H1 (cell line): ENCODE measurements at regions not wholly inside any gene's neighbourhood (a gene's known extent, or its start where the extent isn't known, plus 50 kb on each side); places are given as distances from the start of the nearest gene placed in this dataset.

Source experiments
- JUN ChIP-seq: IDR thresholded peaks from 2 replicates; pipeline ENCODE4 v1.6.1; 2011; ENCODE audit warnings: low read depth, mild to moderate bottlenecking, improper control_type of control experiment, low read length
- POU5F1 ChIP-seq: IDR thresholded peaks from 2 replicates; pipeline ENCODE4 v1.6.1; 2011; ENCODE audit warnings: low read depth, mild to moderate bottlenecking, low read length, moderate library complexity
- RAD21 ChIP-seq, 2 experiments: IDR thresholded peaks in 1 of 2; conservative IDR thresholded peaks in 1 of 2; 2 replicates each; pipeline ENCODE4 v1.6.1; 2011; ENCODE audit warnings: low read depth in 2 of 2, low read length in 2 of 2, improper control_type of control experiment in 1 of 2, inconsistent platforms in 1 of 2, mild to moderate bottlenecking in 1 of 2, moderate library complexity in 1 of 2
- SIN3A ChIP-seq, 2 experiments: IDR thresholded peaks in 1 of 2; conservative IDR thresholded peaks in 1 of 2; 2 replicates each; pipeline ENCODE4 v1.6.1; 2011 to 2012; ENCODE audit warnings: low read length in 2 of 2, improper control_type of control experiment in 1 of 2, low read depth in 1 of 2, mild to moderate bottlenecking in 1 of 2
- SP4 ChIP-seq: IDR thresholded peaks from 2 replicates; pipeline ENCODE4 v1.6.1; 2012; ENCODE audit warnings: low read length, inconsistent platforms
- TBP ChIP-seq: IDR thresholded peaks from 2 replicates; pipeline ENCODE4 v1.6.1; 2011; ENCODE audit warnings: low read depth, low read length, improper control_type of control experiment
- TCF12 ChIP-seq: IDR thresholded peaks from 2 replicates; pipeline ENCODE4 v1.6.1; 2011; ENCODE audit warnings: low read depth, mild to moderate bottlenecking, low read length

DNA sequence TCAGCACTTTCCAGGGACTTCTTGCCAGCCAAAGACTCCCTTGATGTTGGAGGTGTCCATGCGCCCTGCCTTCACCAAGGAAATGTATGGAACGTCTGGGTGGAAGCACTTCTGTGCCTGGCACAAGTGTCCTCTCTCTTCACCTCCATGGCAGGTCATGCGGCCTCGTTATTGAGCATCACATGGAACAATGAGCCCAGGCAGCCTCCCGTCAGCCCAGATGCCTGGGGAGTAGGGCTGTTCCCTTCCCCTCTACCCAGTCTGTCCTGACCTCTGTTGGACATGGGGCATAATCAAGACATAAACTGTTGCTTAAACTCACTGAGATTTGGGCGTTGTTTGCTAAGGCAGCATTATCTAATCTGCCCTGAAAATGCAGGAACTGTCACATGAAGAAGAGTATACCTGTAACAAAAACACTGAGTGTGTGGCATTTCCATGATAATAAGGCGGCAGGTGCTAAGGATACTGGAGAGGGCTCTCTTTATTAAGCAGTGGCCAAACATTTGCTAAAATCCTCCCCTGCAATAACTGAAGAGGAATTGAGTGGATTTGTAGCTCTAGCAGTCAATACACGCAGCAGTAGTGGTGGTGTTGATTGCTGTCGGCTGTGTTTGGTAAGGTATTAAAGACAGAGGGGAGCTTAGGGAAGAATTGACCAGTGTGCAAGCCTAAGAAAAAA lies 338.2 kb upstream of the ATP10A start (continued):
- TF ChIP-seq SIN3A (conservative IDR thresholded peaks at IDR 0.05 in 1 of 2, IDR thresholded peaks at IDR 0.05 in 1 of 2; ENCODE audit: low read depth in 1 of 2, low read length in 2 of 2) (peak in 1 of 2 experiments; percentile 43; a peak in 1 of 4 replicates), JUN (no peak), RAD21 (IDR thresholded peaks at IDR 0.05 in 1 of 2, conservative IDR thresholded peaks at IDR 0.05 in 1 of 2; ENCODE audit: low read depth in 2 of 2, low read length in 2 of 2) (no peak), SP4 (no peak), TCF12 (0 out of 2 replicates have a peak, but pooled peaks have one; percentile 77), TBP (no peak), POU5F1 (peak; percentile 67; the same call in 1 of the 2 replicates)
